ENCODE measurements at regions not wholly inside any gene's neighbourhood (a gene's known extent, or its start where the extent isn't known, plus 50 kb on each side); places are given as distances from the start of the nearest gene placed in this dataset.
"Not testable (repeated sequence)": the region's sequence is repeated elsewhere in the genome, so short reads cannot be mapped to it uniquely, and the experiment has no call there.

GRCh38 chr11:23480736-23481135, 620.5 kb upstream of the CCDC179 start:
- TF ChIP-seq CTCF (IDR thresholded peaks at IDR 0.05; ENCODE audit: insufficient read depth, low read depth, low read length) = no peak
- H3K4me3 ChIP-seq (ENCODE audit: low read depth, low read length) = no peak overlapping the region

GRCh38 chr11:23484146-23484545, 623.9 kb upstream of the CCDC179 start:
- not testable (repeated sequence) for H3K4me3 ChIP-seq (ENCODE audit: low read depth, low read length); DNase-seq (ENCODE audit: low read depth)

More at GRCh38 chr11:23480736-23481135, 620.5 kb upstream of the CCDC179 start:
- no peak for DNase-seq (ENCODE audit: low read depth)

GRCh38 chr11:23484618-23485017, 624.3 kb upstream of the CCDC179 start:
- not testable (repeated sequence) for H3K4me3 ChIP-seq (ENCODE audit: low read depth, low read length)

GRCh38 chr11:23490557-23491235, 630.4 kb upstream of the CCDC179 start:
- no peak for TF ChIP-seq CTCF (IDR thresholded peaks at IDR 0.05; ENCODE audit: insufficient read depth, low read depth, low read length)
- DNase-seq (ENCODE audit: low read depth) = no peak
- H3K4me3 ChIP-seq (ENCODE audit: low read depth, low read length) = no peak overlapping the region

More at GRCh38 chr11:23484618-23485017, 624.3 kb upstream of the CCDC179 start:
- DNase-seq (ENCODE audit: low read depth) = not testable (repeated sequence)

- TF ChIP-seq CTCF (IDR thresholded peaks at IDR 0.05; ENCODE audit: insufficient read depth, low read depth, low read length) = no peak
- no peak overlapping the region for H3K4me3 ChIP-seq (ENCODE audit: low read depth, low read length)
- DNase-seq (ENCODE audit: low read depth) = no peak
Observed at GRCh38 chr11:23494981-23495380, 634.7 kb upstream of the CCDC179 start.

GRCh38 chr11:23496340-23496739, 636.1 kb upstream of the CCDC179 start:
- no peak for TF ChIP-seq CTCF (IDR thresholded peaks at IDR 0.05; ENCODE audit: insufficient read depth, low read depth, low read length)
- no peak for DNase-seq (ENCODE audit: low read depth)
- H3K4me3 ChIP-seq (ENCODE audit: low read depth, low read length) = no peak overlapping the region

GRCh38 chr11:23497040-23497439, 636.8 kb upstream of the CCDC179 start:
- TF ChIP-seq CTCF (IDR thresholded peaks at IDR 0.05; ENCODE audit: insufficient read depth, low read depth, low read length) = no peak
- DNase-seq (ENCODE audit: low read depth) = no peak
- no peak overlapping the region for H3K4me3 ChIP-seq (ENCODE audit: low read depth, low read length)

- DNase-seq (ENCODE audit: low read depth) = no peak
- no peak for TF ChIP-seq CTCF (IDR thresholded peaks at IDR 0.05; ENCODE audit: insufficient read depth, low read depth, low read length)
Observed at GRCh38 chr11:23502389-23502788, 642.1 kb upstream of the CCDC179 start.

More at GRCh38 chr11:23502389-23502788, 642.1 kb upstream of the CCDC179 start:
- H3K4me3 ChIP-seq (ENCODE audit: low read depth, low read length) = no peak overlapping the region
